HPDE6-E6E7 (cell line): ENCODE measurements at regions not wholly inside any gene's neighbourhood (a gene's known extent, or its start where the extent isn't known, plus 50 kb on each side); places are given as distances from the start of the nearest gene placed in this dataset.
"Not testable (repeated sequence)": the region's sequence is repeated elsewhere in the genome, so short reads cannot be mapped to it uniquely, and the experiment has no call there.

Experiments used
- DNase-seq: peaks from one replicate; pipeline ENCODE4 v3.0.0; 2011; ENCODE audit warnings: missing footprints; ENCODE audit errors: extremely low spot score

DNA sequence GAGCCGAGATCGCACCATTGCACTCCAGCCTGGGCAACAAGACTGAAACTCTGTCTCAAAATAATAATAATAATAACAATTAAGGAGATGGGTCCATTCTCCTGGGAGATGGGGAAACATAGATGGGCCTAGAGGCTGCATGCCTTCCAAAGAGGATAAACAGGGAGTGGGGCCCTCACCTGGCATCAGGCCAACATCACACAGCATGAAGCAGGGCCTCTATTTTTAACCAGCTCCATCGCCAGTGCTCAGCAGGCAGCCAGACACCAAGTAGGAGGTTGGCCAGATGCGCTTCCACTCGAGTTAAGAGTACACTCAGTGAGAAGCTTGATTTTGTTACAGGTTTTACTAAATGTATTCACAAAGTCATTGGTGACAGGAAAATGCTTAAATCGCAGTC lies 352.0 kb downstream of the RRAGC start:
- DNase-seq: no peak

DNA sequence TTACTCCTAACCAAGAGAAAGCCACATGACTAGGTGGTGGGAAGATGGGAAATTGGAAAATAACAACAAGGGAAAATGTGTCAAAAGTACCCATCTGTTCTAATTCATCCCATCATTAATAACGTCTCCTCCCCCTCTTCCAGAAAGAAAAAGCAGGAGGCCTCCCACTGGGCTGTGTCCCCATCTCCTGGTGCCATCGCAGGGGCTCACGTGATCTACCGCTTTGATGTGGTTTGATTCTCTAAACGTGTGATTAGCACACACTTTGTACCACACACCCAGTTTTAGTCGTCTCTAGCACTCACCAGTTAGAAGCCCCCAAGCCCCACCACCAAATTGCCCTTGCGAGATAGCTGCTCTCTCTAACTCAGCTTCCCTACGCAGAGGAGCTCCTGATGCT lies 353.6 kb downstream of the RRAGC start:
- no peak for DNase-seq

DNA sequence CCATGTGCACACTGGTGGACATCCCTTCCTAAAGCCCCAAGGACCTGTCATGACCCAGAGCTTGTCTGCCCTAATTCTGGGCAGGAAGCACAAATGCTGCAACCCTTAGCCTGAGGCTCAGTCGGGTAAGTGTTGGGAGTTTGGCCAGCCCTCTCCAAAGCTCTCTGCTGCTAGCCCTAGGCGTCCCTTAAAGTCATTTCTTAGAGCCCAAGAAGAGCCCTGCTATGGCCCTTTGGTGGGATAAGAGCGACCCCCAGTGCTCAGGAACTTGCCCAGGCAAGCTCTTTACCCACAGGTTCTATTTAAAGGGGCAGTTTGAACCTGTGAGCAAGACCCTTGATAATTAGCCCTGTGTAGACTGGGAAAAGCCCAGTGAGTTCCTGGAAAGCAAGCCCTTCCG lies 356.8 kb downstream of the RRAGC start:
- no peak for DNase-seq

DNA sequence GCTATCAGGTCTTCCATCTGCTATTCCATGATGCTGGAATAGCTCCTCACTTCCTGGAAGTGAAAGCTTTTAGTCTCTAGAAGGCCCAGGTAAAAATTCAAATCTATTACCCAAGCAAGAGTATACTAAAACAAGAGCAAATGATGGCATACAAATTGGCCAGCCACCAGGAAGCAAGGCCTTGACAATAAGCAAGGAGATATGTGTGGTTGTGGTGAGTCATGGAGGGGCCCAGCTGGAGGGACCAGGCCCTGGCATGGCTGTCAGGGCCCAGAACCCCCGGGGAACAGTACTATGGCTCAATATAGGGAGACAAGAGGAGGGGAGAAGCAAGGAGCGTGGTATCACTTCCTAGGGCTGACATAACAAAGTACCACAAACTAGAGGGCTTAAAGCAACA lies 358.7 kb downstream of the RRAGC start:
- no peak for DNase-seq

DNA sequence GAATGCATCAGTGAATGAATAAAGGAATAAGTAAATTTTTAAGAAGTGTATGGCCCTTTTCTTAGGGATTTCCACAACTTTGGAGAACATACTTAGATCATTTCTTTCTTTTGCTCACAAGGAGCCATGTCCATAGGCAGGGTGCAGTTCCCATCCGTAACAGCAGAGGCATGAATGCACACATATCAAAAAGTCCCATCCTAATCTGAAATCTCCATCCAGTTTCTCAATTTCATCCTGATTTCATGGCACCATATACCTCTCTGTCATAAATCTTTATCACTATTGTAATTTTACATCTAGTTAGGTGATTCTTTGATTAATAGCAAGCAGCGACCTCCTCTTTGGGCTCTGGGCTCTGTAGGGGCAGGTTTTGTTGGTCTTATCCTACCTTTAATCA lies 359.2 kb downstream of the RRAGC start:
- DNase-seq: no peak

DNA sequence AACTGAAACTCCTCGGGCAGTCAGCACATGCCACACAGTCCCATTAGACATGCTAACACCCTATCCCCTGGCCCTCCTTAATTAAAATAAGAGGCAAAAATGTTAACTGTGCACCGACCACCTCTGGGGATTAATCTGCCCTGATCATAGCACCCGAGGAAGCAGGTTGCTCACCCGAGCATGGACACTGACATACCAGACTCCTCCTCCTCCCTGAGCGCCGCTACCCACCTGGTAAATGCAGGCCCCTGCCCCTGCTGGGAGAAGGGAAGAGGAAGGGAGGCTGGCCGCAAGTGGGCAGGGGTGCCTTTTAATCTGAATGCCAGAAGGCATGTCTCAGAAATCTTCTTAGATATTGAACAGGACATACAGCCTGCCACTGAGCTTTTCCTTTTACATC lies 360.9 kb downstream of the RRAGC start:
- DNase-seq: no peak

DNA sequence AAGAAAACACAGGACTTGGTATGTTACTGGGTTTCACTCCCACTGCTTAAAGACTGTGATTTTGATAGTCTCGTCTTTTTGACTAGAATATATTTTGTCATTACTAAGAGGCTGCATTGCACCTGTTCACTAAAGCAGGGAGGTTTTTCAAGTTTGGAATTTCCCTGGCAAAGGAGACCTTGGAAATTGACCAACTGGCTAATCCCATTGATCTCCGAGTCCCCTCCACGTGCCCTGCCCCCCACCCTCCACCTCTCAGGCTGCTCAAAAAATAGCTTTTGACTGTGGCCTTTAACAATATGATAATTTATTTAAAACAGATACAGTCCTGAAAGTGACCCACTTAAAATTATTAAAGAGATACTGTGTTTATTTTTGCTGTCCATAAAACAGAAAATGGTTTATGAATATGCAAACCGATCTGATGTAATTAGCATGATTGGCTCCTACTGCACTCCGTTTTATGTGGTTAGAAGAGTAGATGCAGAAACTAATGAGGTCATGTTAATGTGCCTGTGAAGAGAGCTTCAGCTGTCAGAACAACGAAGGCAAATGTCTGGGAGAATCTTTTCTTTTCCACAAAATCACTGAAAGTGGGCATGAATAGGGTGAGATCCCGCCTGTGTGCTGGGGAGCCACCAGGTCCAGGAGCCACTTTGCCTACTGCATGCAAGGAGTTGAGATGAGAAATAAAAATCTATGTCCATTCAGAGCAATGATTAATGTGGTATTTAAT lies 361.5 kb downstream of the RRAGC start:
- DNase-seq: no peak

DNA sequence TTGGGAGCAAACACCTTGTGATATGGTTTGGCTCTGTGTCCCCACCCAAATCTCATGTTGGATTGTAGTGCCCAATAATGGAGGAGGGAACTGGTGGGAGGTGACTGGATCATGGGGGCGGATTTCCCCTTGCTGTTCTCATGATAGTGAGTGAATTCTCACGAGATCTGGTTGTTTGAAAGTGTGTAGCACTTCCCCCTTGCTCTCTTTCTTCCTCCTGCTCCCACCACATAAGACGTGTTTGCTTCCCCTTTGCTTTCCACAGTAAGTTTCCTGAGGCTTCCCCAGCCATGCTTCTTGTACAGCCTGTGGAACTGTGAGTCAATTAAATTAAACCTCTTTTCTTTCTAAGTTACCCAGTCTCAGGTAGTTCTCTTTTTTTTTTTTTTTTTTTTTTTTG lies 366.3 kb downstream of the RRAGC start:
- DNase-seq: not testable (repeated sequence)

DNA sequence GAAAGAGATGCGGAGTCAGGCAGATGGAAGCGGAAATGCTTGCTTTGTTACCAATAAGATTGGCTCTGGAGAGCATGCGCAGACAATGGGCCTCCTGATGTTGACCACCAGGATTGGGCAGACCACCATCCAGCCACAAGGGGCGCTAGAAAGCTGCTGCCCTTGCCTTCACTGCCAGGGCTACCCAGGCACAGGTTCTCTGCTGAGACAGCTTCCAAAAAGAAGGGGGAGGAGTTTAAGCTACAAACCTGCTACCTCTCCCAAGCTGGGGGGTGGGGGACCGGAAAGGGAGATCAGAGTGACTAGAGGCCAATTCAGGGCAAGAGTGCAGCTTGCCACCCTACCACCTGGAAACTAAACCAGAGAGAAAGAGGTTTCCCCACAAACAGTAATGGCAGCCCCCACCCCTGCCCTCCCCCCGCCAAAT lies 369.7 kb downstream of the RRAGC start:
- DNase-seq: peak; percentile 13

DNA sequence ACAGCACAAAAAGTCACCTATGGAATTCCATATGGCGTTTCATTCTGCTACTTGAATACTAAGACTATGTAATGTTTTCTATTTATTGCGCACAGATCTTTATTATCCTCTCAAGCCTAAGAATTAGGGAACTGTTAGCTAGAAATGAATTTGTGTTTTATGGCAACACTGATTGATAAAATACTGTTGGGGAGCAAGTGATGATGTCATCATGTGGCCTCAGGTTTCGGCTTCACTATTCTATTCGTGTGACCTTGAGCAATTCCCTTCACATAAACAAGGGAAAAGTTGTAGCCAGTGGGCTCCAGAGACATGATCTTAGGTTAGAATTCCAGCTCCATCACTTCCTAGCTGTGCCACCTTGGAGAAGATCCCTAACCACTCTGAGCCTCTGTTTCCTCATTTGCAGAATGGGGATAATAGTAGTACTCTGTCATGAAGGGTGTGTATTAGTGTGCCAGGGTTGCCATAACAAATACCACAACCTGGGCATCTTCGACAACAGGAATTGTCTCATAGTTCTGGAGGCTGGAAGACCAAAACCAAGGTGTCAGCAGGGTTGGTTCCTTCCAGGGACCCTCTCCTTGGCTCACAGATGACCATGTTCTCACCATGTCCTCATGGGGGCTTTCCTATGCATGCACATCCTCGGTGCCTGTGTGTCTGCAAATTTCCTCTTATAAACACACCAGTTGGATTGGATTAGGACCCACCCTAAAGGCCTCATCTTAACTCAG lies 371.2 kb downstream of the RRAGC start:
- no peak for DNase-seq

DNA sequence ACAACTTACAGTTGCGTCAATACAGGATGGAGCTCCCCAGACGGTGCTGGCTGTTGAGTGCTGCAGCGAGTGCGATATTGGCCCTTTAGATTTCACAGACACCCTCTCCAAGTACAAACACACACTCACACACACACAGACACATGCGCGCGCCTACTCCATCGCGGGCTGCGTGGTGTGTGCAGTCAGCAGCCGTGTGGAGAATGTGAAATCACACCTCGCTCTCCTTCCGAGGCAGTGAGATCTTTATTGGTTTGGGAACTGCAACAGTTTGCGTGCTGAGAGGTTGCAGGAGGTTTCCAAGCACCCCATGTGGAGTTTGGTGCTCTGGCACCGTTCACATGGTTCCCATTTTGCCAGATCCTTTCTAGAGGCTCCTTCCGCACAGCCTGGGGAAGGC lies 372.2 kb downstream of the RRAGC start:
- DNase-seq: no peak

DNA sequence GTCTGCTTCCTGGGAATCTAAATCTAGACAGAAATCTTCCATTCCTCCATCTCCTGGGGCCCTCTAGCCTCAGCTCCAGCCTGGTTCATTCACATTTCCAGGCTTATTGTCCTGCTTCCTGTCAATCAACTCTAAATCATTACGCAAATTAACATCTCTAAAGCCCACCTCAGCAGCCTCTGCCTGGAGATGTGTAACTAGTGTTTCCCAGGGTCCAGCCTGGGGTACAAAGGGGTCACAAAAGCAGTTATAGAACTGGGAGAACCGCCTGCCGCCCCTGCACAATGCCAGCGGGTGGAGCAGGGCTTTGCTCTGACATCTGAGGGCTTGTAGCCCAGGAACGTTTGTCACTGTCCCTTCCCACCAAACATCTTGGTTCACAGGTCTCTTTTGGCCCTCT lies 373.5 kb downstream of the RRAGC start:
- DNase-seq: no peak

DNA sequence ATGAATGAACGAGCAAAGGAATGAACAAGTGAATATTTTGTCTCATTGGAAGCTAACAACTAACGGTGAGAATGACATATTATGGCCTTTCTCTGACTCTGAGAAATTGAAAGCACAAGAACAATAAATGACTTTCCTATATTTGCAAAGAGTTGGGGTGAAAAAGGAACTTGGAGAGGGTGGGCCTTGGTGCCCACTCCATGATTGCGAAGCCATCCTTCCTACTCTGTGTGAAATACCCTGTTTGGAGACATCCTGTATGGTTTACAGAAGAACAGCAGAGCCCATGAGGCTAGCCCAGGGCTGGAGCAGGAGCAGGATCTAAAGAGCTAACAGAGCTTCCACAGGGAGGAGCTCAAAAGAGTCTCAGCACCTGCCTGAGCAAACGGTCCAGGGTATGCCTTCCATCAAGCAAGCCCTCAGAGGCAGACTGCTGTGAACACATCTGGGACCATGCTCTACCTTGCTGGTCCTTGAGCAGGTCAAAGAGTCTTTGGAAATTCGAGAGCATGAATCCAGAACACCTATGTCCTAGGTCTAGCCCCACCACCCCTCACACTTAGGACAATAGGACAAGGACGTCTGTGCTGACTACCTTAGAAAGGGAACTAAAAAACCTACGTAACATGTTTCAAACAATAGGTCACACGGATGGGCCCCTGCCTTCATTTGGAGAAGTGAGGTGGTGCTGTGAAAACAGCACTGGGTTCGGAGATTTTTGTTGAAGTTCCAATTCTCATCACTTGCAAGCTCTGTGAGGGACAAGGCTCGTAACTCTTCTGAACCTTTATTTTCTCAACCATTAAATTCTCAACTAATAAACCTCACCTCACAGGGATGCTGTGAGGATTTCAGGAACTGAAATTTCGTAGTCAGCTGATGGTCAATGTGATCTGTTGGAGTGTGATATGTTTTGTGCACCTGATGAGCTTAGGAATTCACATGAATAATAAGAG lies 377.4 kb downstream of the RRAGC start:
- DNase-seq: no peak

DNA sequence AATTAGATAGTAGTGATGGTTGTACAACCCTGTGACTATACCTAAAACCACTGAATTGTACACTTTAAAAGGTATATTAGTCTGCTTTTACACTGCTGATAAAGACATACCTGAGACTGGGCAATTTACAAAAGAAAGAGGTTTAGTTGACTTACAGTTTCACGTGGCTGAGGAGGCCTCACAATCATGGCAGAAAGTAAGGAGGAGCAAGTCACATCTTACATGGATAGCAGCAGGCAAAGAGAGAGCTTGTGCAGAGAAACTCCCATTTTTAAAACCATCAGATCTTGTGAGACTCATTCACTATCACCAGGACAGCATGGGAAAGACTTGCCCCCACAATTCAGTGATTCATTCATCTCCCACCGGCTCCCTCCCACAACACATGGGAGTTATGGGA lies 379.9 kb downstream of the RRAGC start:
- not testable (repeated sequence) for DNase-seq

DNA sequence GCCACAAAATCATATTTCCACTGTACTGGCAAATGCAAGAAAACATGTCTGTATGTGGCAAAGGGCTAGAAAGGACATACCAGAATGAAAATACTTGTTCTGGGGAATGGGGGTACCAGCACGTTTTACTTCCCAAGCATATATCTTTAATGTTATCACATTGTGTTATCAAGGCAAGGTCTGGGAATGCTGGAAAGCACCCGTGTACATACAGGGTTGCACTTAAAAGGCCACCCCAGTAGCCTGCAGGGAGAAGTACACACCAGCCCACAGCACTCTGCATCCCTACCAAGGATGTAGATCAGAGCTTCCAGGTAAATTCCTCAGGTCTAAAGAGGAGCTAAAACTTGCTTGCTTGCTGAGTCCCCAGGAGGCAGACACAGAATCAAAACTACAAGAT lies 381.8 kb downstream of the RRAGC start:
- DNase-seq: no peak

DNA sequence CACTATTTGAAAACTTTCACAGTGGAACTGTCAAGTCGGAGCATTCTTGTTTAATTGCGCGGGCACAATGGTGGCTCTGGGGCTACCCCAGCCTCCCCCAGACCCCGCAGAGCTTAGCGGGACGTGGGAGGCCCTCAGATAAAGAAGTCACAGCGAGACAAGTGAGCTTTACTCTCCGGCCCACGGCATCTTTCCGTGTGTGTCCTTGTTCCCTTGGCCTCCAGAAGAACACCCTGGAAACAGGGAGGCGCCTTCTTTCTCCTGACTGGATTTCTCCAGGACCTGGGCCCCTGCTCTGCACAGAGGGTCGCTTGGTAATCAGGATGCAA lies 382.8 kb downstream of the RRAGC start:
- no peak for DNase-seq

DNA sequence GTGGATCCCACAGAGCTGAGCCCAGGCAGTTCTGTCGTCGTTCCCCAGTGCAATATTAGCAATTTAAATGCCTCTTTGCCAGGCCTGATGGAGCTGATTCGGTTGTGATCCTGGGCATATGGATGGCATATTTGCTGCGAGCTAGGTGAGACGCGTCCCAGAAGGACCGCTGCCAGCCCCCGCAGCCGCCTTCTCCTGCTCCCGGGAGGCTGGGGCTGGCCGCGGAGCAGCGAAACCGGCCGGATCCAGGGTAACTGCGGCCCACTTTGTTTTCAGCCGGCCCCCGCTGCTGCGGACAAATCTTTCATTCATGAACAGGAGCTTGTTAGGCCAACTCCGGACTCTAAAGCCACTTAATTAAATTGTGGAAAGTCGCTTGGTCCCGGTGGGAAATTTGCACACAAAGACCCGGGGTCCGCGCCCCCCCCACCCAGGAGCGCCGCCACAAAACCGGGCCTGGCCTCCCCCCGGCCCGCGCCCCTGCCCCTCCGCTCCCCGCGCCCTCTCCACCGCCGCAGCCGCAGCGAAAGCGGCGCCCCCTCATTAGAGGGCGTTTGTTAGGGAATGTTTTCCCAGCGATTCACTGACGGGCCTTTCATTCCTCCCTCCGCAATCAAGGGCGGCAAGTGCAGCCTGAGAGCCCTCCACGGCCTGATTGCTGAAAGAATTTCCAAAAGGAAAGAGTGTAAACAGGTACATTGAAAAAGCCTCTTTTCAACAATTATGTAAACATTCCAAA lies 383.3 kb downstream of the RRAGC start:
- no peak for DNase-seq

DNA sequence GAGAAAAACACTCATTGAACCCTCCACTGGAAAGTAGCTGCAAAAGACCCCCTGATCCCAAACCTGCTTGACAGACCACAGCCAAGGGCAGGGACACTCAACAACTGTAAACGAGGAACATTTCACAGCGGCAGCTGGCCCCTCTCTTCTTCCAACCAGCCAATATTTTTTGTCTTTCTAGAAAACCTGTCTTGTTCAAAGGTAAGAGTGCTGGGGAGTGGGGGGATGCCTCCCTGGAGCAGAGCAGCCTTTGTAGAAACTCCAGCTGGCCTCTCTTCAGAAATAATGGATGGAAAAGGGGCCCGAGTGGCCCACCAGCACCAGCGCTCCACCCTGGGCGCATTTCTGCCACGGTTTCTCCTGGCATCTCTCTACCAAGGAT lies 384.0 kb downstream of the RRAGC start:
- no peak for DNase-seq

DNA sequence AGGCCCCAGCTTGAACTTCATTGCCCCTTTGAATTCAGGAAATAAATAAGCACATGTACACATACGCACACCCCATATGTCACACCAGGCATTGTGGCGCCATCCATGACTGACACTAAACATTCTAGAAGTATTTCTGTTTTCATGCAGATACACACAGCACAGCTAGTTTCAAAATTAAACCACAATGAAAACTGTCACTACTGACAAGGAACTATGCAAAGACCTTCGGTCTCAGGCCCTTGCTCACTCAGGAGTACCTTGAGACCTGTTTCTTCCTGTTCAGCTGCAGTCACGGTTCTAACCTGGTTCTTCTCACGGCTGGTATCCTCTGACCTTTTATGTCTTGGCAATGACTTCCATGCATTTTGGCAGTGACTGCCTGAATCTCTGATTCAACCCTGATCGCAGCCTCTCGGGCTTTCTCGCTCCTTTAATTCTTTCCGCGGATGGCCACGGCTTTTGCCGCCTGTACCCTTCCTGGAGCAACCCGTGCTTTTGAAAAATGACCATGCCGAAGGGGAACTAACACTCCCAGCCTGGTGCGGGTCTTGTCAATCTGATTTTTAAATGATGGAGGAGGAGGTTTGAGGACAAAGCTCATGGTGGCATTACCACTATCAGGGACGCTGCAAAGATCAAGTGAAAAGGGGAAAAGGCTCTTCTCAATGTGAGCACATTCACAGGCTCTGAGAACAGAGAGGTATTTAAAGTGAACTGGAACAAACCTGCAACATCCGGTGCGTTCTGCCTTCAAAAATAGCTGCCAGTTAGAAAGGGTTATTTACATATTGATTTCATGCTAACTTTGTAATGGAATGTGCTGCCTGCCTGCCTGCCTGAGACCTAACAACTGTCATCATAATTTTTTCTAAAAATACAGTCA lies 384.6 kb downstream of the RRAGC start:
- DNase-seq: no peak

DNA sequence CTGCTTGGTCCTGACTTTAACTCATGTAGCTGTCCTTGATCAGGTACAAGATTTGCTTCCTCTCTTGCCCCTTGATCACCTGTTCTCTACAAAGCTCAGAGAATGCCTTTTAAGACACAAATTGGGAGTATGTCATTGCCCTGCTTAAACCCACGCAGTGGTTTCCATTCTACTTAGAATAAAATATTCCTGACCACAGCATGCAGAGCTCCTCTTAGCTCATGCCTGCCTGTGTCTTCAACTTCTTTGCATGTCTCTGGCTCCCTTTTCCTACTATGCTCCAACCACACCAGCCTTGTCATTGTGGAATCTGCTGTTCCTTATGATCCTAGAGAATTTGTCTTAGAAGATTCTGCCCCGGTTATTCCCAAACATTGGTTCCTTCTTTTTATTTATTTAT lies 393.1 kb downstream of the RRAGC start:
- no peak for DNase-seq

DNA sequence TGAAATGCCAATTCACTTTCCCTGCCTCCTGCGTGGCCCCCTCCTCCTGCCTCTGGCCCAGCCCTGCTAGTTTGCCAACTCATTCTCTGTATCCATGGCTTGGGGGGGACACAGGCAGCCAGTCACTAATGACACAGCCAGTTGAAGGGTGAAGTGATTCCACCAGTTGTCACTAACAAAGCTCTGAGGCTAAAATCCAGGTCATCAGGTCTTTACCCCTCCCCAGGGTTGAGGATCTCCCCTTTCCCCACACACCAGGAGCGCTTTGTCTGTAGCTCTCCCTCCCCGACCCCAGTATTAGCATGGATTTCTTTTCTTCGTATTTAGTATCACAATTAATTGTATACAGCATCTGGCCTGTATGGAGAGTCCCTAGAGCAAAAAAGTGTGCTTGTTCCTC lies 394.1 kb downstream of the RRAGC start:
- no peak for DNase-seq
